GM12892 (cell line): ENCODE measurements at regions not wholly inside any gene's neighbourhood (a gene's known extent, or its start where the extent isn't known, plus 50 kb on each side); places are given as distances from the start of the nearest gene placed in this dataset.

Experiments
- DNase-seq: peaks from one replicate; pipeline ENCODE4 v3.0.0; 2011; ENCODE audit not compliant: insufficient read length
- FAIRE-seq: peaks from 2 replicates; lab custom pipeline; 2011; peaks lifted over from hg19 to GRCh38; lab: Jason Lieb, UNC
- POLR2A ChIP-seq: IDR thresholded peaks from 2 replicates; pipeline ENCODE4 v1.6.1; 2011; ENCODE audit warnings: low read depth, low read length, control low read depth
- POLR2AphosphoS5 ChIP-seq: IDR thresholded peaks from 2 replicates; pipeline ENCODE4 v1.6.1; 2011; ENCODE audit warnings: low read depth, low read length, control low read depth
- TAF1 ChIP-seq: IDR thresholded peaks from 2 replicates; pipeline ENCODE4 v1.6.1; 2011; ENCODE audit warnings: low read depth, mild to moderate bottlenecking, control low read depth, low read length, borderline replicate concordance

DNA sequence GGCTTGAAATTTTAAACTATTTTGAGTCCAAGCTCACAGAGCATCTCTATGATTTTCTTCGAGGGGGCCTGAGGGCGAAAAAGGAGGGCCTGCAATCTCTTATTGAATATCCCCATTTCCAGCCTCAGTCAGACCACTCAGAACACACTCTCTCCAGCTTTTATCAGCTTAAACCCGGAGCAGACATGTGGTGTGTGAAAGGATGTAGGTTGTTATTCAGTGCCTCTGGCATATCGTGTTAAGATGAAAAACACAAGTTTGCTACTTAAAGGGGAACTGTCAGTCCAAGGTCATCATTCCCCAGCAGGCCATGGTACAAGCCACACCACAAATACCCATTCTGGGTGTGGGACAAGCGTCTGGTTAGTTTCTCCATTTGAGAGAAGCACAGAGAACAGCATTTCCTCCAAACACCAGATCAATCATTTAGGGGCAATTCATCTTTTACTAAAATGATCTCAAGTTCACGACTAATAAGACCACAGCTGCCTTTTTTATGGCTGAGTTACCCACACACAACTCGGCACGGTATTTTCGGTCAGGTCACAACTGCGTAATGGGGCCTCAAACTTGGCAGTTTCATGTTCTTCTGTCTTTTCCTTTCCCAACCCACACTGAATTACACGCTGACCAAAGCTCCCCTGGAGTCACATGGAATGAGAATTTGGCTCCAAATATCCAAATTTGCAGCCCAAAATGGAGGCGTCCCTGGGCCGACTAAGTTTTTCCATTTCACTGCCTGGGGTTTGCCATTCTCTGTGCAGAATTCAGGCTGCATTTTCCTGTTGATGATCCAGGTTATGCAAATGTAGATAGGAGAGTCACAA, 188.4 kb downstream of the SEM1 start:
- DNase-seq: no peak
- TF ChIP-seq POLR2A (no peak), POLR2AphosphoS5 (no peak), TAF1 (no peak)
- no peak for FAIRE-seq

DNA sequence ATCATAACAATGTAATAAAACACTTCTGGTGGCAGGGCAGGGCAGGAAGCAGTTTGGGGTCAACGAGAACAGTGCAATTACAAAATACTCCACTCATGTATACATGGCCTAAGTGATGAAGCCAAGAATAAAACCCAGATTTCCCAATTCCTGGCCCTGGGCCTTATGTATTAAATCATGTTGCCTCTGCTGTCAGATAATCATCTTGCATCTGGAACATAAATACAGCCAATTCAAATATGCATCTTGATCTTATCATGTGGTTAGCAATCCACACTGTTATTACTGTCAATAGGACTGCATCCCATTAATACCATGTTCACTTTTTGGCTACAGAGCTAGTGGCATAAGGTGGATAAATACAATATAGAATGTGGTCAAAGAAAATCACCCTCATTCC, 186.5 kb upstream of the SLC25A13 start:
- FAIRE-seq (no peak), DNase-seq (no peak)
- TF ChIP-seq POLR2A: no peak
- no peak for TF ChIP-seq POLR2AphosphoS5
- TF ChIP-seq TAF1: no peak

DNA sequence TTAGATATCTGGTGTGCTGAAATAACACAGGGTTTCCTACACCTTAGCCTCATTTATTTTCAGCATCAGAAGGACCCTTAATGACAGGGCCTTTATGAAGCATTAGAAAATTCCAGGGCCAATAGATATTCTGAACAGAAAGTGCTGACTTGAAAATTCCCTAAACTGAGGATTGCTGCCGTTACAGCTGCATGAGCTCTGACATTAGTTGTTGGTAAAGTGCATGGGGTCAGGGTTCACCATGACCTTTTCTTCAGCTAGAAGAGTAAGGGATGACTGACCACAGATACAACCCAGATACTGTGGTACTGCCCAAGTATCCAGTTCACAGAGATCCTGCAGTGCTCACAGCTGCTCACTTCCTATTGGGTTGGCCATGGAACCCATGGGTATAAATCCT, 181.7 kb upstream of the SLC25A13 start:
- FAIRE-seq (no peak), DNase-seq (no peak)
- TF ChIP-seq POLR2A (no peak), POLR2AphosphoS5 (no peak), TAF1 (no peak)

DNA sequence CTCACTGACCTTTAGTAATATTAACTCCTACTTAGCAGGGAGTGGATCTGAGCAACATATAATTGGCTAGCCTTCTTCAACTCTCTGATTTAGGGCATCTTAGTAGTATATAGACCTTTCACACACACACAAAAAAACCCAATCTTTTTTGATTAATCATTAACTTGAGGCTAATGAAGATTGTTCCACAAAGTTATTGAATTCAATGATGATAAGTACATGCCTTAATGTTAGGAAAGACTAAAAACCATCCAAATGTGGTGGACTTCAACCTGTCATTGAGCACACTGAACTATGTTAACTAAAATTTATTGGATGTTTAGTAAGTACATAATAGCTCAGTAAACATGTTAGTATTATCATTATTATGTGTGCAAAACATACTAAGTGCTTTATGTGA, 179.4 kb upstream of the SLC25A13 start:
- DNase-seq (no peak), FAIRE-seq (no peak)
- no peak for TF ChIP-seq POLR2AphosphoS5

DNA sequence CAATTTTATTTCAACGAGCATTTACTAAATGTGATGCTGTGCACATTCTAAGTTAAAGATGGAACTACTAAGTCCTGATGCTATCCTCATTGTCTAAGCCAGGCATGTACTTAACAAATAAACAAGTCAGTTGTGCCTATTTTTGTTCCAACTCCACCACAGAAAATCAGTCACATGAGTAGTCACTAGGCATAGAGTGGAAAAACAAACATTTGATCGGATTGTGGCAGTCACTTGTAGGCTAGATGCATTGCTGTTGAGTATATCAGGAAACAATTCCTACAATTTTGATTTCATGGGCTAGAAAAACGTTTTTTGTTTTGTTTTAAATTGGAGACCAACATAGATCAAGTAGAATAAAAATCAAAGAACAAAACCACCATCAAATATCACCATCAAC, 177.6 kb upstream of the SLC25A13 start:
- DNase-seq (no peak), FAIRE-seq (no peak)

DNA sequence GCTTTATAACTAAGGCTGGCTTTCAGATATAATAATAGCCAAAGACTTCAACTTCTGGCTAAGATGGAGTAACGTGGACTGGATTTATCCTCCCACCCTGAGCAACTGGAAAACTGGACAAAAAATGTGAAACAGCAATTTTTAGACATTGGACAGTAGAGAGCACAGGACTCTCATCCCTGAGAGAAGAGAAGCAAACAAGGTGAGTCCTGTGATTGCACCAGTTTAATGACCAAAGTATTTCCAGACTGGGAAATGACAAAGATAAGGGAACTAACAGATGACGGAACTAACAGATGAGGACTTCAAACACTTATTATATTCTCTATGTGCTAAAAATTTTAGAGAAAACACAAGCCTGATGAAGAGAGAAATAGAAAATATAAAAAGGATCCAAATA, 175.7 kb upstream of the SLC25A13 start:
- DNase-seq (no peak), FAIRE-seq (no peak)
- TF ChIP-seq POLR2AphosphoS5 (no peak), TAF1 (no peak), POLR2A (no peak)

More for the DNA sequence above, 177.6 kb upstream of the SLC25A13 start:
- no peak for TF ChIP-seq POLR2AphosphoS5
- no peak for TF ChIP-seq TAF1
- TF ChIP-seq POLR2A: no peak

DNA sequence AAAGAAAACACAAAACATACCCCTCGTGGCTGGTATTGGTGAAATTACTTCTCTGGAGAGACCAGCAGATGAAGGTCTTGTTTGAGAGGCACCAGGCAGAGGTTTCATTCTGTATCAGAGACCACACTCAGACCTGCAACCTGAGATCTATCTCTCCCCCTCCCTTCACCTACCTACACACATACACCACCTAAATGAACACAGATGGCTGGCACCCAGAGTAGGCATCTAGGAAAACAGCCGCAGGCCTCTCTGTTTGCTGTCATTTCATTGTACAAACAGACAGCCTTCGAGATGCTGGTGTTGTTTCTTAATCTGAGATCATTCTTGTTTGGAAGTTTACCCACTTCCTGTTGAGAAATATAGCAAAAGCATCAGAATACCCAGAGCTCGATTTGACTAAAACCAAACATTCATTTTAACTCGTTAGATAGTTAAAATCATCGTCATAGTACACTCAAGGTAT, 173.9 kb upstream of the SLC25A13 start:
- DNase-seq (no peak), FAIRE-seq (peak; percentile 36)
- TF ChIP-seq POLR2AphosphoS5: no peak
- no peak for TF ChIP-seq TAF1
- no peak for TF ChIP-seq POLR2A

DNA sequence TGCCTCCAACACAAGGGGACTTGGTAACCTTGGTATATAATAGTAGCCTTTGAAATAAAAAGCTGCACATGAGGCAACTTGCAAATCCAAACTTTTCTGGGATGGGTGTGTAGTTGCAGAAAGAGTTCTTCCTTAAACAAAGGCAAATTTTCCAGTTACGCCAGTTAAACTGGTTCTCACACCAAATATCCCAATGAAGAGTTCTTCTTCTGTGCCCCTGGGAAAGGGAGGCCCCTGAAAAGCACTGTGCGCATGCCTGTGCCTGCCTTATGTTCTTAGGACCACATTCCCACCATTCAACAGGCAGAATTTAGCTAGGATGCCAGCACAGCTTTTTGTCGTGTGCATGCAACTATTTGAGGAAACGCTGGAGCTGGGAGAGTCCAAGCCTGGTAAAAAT, 164.8 kb upstream of the SLC25A13 start:
- no peak for FAIRE-seq
- TF ChIP-seq POLR2A: no peak
- no peak for TF ChIP-seq POLR2AphosphoS5
- TF ChIP-seq TAF1: no peak
- no peak for DNase-seq

DNA sequence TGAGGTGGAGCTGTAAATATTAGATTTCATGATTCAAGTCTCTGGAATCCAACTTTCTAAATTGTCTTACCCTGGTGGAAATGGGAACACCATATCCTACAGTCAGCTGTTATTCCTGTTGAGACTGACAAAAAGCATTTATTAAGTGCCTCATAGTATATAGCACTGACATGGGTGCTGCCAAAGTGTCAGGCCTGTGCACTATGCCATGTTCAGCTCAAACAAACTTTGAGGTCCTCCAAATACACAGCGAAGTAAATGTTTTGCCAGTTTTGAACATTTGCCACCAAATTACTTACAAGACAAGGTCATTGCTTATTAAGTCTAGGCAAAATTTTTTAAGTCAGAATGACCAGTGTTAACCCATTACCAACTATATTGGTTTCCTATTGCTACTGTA, 162.9 kb upstream of the SLC25A13 start:
- FAIRE-seq (no peak), DNase-seq (no peak)
- TF ChIP-seq POLR2A (no peak), TAF1 (no peak), POLR2AphosphoS5 (no peak)

DNA sequence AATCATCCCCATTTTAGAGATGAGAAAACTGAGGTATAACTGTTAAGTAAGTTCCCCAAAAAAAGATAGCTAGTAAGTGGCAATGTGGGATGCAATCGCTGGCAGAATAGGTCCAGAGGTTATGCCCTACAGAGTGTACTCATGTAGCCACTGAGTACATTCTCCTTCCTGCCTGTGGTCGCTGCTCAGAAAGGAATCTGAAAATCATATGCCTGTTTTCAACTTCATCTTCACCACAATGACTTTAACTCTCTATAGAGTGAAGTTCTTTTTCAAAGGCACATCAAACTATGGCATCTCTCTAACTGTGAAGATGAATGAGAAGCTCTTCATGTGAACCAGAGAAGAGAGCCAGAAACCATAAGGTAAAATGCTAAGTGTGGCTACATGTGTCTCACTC, 162.2 kb upstream of the SLC25A13 start:
- TF ChIP-seq POLR2AphosphoS5 (no peak), TAF1 (no peak), POLR2A (no peak)
- FAIRE-seq: no peak

DNA sequence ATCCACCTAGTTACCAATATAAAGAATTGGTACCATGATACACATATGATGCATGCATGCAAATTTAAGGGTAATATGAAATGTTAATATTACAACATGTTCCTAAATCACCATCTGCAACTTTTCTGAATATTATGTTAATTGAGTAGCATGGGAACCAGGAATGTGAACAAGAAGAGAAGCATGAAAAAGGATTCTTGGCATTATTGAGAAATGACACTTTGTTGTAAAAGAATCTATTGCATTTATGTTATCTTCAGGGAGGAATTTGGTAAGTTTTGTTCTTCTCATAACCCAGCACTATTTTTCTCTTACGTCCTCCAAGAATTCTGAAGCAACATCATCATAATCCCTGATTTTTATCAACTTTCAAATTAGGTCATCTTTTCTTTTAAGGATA, 159.9 kb upstream of the SLC25A13 start:
- no peak for FAIRE-seq
- TF ChIP-seq POLR2AphosphoS5: no peak
- TF ChIP-seq POLR2A: no peak
- no peak for TF ChIP-seq TAF1

More for the DNA sequence above, 162.2 kb upstream of the SLC25A13 start:
- DNase-seq: no peak

DNA sequence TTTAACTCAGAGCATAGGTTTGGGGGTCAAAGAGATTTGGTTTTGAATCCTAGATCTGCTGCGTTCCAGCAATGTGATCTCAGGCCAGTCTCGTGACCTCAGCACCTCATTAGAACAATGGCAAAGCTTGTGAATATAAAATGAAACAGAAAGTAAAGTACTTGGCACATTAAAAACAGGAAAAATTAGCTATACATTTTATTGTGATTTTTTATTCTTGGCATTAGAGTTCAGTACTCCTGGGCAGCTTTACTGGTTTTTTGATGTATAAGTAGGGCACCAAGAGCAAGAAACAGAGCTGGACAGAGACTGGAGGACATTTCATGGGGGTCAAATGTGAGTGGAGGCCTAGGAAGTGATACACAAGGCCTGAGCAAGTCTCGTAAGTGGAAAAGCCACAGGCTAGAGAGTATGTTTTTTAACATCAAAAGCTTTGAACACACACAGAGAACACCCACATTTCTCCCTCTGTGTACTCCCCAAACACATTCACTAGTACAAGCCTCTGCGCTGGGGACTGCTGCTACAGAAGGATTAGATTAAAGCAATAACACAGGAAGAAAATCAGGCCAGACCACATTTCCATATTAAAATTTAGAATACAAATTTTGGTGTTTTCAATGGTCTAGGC, 157.2 kb upstream of the SLC25A13 start:
- TF ChIP-seq TAF1: no peak
- TF ChIP-seq POLR2A: no peak
- no peak for TF ChIP-seq POLR2AphosphoS5
- no peak for FAIRE-seq
- no peak for DNase-seq

More for the DNA sequence above, 159.9 kb upstream of the SLC25A13 start:
- DNase-seq: no peak
